Erythroblast (primary cell): ENCODE measurements at regions not wholly inside any gene's neighbourhood (a gene's known extent, or its start where the extent isn't known, plus 50 kb on each side); places are given as distances from the start of the nearest gene placed in this dataset.

Experiments
- GATA1 ChIP-seq: IDR thresholded peaks from 2 replicates; pipeline ENCODE4 v1.6.1; 2011; ENCODE audit warnings: low read depth, mild to moderate bottlenecking, control low read depth, low read length, moderate library complexity
- POLR2A ChIP-seq: IDR thresholded peaks from 2 replicates; pipeline ENCODE4 v1.6.1; 2011; ENCODE audit warnings: mild to moderate bottlenecking, low read length

DNA sequence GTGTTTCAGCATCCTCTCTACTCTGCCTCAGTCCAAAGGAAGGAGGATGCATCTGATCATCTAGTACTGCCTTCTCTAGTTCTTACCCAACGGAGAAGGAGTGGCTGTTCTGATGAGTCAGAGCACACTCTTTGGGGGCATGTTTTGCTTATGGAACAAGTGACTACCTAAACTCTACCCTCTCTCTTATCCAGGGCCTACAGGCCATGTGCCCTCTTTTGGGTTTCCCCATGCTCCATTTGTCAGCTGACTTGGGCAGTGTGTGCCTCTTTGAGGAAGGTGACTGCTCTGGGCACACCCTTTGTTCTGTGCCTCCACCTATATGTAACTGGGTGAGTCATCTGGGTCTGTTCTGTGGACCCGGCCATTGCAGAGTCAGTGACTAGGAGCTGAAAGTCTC, 89.6 kb upstream of the BNC2 start:
- TF ChIP-seq POLR2A (no peak), GATA1 (no peak)
